ENCODE measurements at regions not wholly inside any gene's neighbourhood (a gene's known extent, or its start where the extent isn't known, plus 50 kb on each side); places are given as distances from the start of the nearest gene placed in this dataset.
"Not testable (repeated sequence)": the region's sequence is repeated elsewhere in the genome, so short reads cannot be mapped to it uniquely, and the experiment has no call there.

GRCh38 chr11:91296629-91297028, 928.0 kb upstream of the FAT3 start:
- H3K9me3 Mint-ChIP-seq = peaks cover 7% of the 10 kb centered on the region
- H3K27ac Mint-ChIP-seq = no peak overlapping the region
- no peaks in the 10 kb centered on the region for H3K36me3 Mint-ChIP-seq (ENCODE audit: low read depth)
- H3K27me3 Mint-ChIP-seq (ENCODE audit: low read depth) = no peaks in the 10 kb centered on the region
- H3K4me1 Mint-ChIP-seq (ENCODE audit: low read depth) = no peaks in the 10 kb centered on the region
- no peak for DNase-seq (ENCODE audit: low spot score)
- no peak overlapping the region for H3K4me3 Mint-ChIP-seq (ENCODE audit: low read depth)
- intact Hi-C loops (cut with micrococcal nuclease) = no loop called here

GRCh38 chr11:91295591-91295990, 929.0 kb upstream of the FAT3 start:
- no peaks in the 10 kb centered on the region for H3K27me3 Mint-ChIP-seq (ENCODE audit: low read depth)
- no peak overlapping the region for H3K27ac Mint-ChIP-seq
- peaks cover 7% of the 10 kb centered on the region for H3K9me3 Mint-ChIP-seq
- no peak overlapping the region for H3K4me3 Mint-ChIP-seq (ENCODE audit: low read depth)
- no peaks in the 10 kb centered on the region for H3K36me3 Mint-ChIP-seq (ENCODE audit: low read depth)
- intact Hi-C loops (cut with micrococcal nuclease) = no loop called here
- DNase-seq (ENCODE audit: low spot score) = no peak
- no peaks in the 10 kb centered on the region for H3K4me1 Mint-ChIP-seq (ENCODE audit: low read depth)

GRCh38 chr11:91293119-91293518, 931.5 kb upstream of the FAT3 start:
- intact Hi-C loops (cut with micrococcal nuclease) = no loop called here

DNA sequence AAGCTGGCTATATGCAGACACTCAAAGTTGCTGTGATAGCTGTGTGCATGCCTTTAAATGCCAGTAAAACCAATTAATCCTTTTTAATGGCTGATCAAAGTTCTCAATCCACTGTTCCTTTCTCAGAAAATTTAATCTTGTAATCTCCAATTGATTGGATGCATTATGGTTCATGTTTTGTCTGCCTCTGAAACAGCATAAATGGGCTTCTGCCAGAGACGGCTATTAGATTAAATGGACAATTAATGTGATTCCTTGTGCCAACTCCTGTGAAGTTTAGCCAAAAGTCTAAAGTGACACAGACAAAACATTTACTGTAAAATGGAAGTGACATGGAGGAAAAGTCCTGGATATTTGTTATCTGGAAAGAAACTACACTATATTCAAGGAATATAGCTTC, 952.5 kb upstream of the FAT3 start:
- no peak for DNase-seq (ENCODE audit: low spot score)
- intact Hi-C loops (cut with micrococcal nuclease) = no loop called here
- Mint-ChIP-seq H3K4me1 (ENCODE audit: low read depth) (no peaks in the 10 kb centered on the region), H3K27me3 (ENCODE audit: low read depth) (no peaks in the 10 kb centered on the region), H3K36me3 (ENCODE audit: low read depth) (no peaks in the 10 kb centered on the region), H3K4me3 (ENCODE audit: low read depth) (no peak overlapping the region), H3K9me3 (peaks cover 9% of the 10 kb centered on the region), H3K27ac (no peak overlapping the region)

More at GRCh38 chr11:91293119-91293518, 931.5 kb upstream of the FAT3 start:
- Mint-ChIP-seq H3K4me3 (ENCODE audit: low read depth) (no peak overlapping the region), H3K27me3 (ENCODE audit: low read depth) (no peaks in the 10 kb centered on the region), H3K9me3 (peaks cover 3% of the 10 kb centered on the region), H3K36me3 (ENCODE audit: low read depth) (no peaks in the 10 kb centered on the region), H3K4me1 (ENCODE audit: low read depth) (no peaks in the 10 kb centered on the region), H3K27ac (no peak overlapping the region)
- no peak for DNase-seq (ENCODE audit: low spot score)

DNA sequence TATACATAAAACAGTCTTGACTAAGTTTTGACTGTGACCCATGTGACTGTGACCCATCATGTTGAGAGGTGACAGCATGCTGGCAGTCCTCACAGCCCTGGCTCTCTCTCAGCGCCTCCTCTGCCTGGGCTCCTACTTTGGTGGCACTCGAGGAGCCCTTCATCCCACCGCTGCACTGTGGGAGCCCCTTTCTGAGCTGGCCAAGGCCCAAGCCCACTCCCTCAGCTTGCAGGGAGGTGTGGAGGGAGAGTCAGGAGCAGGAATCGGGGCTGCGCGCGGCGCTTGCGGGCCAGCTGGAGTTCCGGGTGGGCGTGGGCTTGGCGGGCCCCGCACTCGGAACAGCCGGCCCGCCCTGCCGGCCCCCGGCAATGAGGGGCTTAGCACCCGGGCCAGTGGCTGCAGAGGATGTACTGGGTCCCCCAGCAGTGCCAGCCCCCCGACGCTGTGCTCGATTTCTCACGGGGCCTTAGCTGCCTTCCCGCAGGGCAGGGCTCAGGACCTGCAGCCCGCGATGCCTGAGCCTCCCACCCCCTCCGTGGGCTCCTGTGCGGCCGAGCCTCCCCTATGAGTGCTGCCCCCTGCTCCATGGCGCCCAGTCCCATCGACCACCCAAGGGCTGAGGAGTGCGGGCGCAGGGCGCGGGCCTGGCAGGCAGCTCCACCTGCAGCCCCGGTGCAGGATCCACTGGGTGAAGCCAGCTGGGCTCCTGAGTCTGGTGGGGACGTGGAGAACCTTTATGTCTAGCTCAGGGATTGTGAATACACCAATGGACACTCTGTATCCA, 955.9 kb upstream of the FAT3 start:
- H3K4me3 Mint-ChIP-seq (ENCODE audit: low read depth); H3K27ac Mint-ChIP-seq; H3K36me3 Mint-ChIP-seq (ENCODE audit: low read depth); H3K27me3 Mint-ChIP-seq (ENCODE audit: low read depth); intact Hi-C loops (cut with micrococcal nuclease); DNase-seq (ENCODE audit: low spot score); H3K4me1 Mint-ChIP-seq (ENCODE audit: low read depth): not testable (repeated sequence)
- H3K9me3 Mint-ChIP-seq = peaks cover 14% of the 10 kb centered on the region

DNA sequence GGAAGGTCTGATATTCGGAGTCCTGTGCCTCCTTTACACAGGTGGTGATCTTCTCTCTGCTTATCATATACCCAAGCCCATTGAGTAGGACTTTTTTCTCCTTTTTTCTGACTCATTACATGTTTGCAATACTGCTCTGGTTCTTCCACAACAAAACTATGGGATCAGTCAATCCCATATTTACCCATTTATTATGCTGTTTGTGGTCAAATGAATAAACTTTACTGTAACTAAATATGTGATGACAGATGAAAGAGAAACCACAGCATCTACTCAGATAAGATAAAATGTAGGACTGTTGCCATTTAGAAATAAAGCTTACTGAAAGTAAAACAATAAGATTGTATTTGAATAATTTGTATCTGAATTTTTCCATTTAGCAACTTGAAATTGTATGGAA, 958.7 kb upstream of the FAT3 start:
- Mint-ChIP-seq H3K4me3 (ENCODE audit: low read depth) (no peak overlapping the region), H3K4me1 (ENCODE audit: low read depth) (no peaks in the 10 kb centered on the region), H3K27me3 (ENCODE audit: low read depth) (no peaks in the 10 kb centered on the region), H3K27ac (no peak overlapping the region), H3K36me3 (ENCODE audit: low read depth) (no peaks in the 10 kb centered on the region), H3K9me3 (peaks cover 9% of the 10 kb centered on the region)
- intact Hi-C loops (cut with micrococcal nuclease) = no loop called here
- no peak for DNase-seq (ENCODE audit: low spot score)

GRCh38 chr11:91264481-91264880, 960.1 kb upstream of the FAT3 start:
- DNase-seq (ENCODE audit: low spot score) = no peak
- no peak overlapping the region for H3K4me3 Mint-ChIP-seq (ENCODE audit: low read depth)
- intact Hi-C loops (cut with micrococcal nuclease) = no loop called here
- no peaks in the 10 kb centered on the region for H3K4me1 Mint-ChIP-seq (ENCODE audit: low read depth)
- no peak overlapping the region for H3K27ac Mint-ChIP-seq
- H3K36me3 Mint-ChIP-seq (ENCODE audit: low read depth) = no peaks in the 10 kb centered on the region
- H3K9me3 Mint-ChIP-seq = peaks cover 5% of the 10 kb centered on the region
- no peaks in the 10 kb centered on the region for H3K27me3 Mint-ChIP-seq (ENCODE audit: low read depth)

- H3K27me3 Mint-ChIP-seq (ENCODE audit: low read depth) = no peaks in the 10 kb centered on the region
- no peaks in the 10 kb centered on the region for H3K36me3 Mint-ChIP-seq (ENCODE audit: low read depth)
- no peak overlapping the region for H3K4me3 Mint-ChIP-seq (ENCODE audit: low read depth)
- no peak overlapping the region for H3K27ac Mint-ChIP-seq
- H3K4me1 Mint-ChIP-seq (ENCODE audit: low read depth) = no peaks in the 10 kb centered on the region
- intact Hi-C loops (cut with micrococcal nuclease) = no loop called here
- H3K9me3 Mint-ChIP-seq = peaks cover 5% of the 10 kb centered on the region
- no peak for DNase-seq (ENCODE audit: low spot score)
These were observed 960.9 kb upstream of the FAT3 start for GRCh38 chr11:91263496-91264365.

- intact Hi-C loops (cut with micrococcal nuclease) = no loop called here
- Mint-ChIP-seq H3K4me3 (ENCODE audit: low read depth) (no peak overlapping the region), H3K9me3 (peaks cover 5% of the 10 kb centered on the region), H3K27ac (no peak overlapping the region), H3K4me1 (ENCODE audit: low read depth) (no peaks in the 10 kb centered on the region), H3K36me3 (ENCODE audit: low read depth) (no peaks in the 10 kb centered on the region), H3K27me3 (ENCODE audit: low read depth) (no peaks in the 10 kb centered on the region)
- no peak for DNase-seq (ENCODE audit: low spot score)
These were observed 963.1 kb upstream of the FAT3 start for GRCh38 chr11:91261513-91261912.

DNA sequence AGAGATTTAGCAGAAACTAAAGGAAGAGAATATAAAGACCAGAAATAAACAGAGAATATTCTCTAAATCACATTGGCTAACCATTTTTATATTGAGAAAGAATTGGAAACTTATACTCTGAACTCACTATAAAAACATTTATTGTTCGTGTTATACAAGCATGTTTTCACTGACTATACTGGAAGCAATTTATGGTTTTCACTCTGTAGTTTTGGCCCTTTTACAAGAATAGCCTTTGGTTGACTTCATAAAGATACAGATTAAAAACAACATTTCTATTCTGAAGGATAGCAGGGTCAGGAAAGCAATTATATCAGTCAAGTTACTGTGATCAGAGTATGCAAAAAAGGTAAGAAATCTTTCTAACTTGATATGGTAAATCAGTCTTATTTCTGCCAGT, 965.7 kb upstream of the FAT3 start:
- Mint-ChIP-seq H3K27me3 (ENCODE audit: low read depth) (no peaks in the 10 kb centered on the region), H3K9me3 (peaks cover under 1% of the 10 kb centered on the region), H3K27ac (no peak overlapping the region), H3K36me3 (ENCODE audit: low read depth) (no peaks in the 10 kb centered on the region), H3K4me3 (ENCODE audit: low read depth) (no peak overlapping the region), H3K4me1 (ENCODE audit: low read depth) (no peaks in the 10 kb centered on the region)
- intact Hi-C loops (cut with micrococcal nuclease) = no loop called here
- DNase-seq (ENCODE audit: low spot score) = no peak

DNA sequence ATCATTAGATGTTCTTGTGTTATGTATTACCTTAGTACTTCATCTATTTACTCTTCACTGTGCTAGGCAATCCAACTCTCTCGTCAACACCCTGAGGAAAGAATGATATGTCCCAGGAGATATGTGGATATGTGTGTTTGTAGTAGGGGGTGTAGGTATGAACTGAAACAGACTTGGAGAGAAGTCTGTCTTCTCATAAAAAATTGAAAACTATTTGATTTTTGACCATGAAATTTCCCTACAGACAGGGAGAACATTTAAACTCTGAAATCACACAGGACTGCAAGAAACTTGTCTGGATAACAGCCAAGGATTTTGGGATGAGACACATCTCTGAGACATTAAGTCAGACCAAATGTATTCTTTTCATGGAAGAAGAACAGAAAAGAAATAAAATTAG, 967.0 kb upstream of the FAT3 start:
- Mint-ChIP-seq H3K27me3 (ENCODE audit: low read depth) (no peaks in the 10 kb centered on the region), H3K36me3 (ENCODE audit: low read depth) (no peaks in the 10 kb centered on the region), H3K27ac (no peak overlapping the region), H3K4me3 (ENCODE audit: low read depth) (no peak overlapping the region), H3K4me1 (ENCODE audit: low read depth) (no peaks in the 10 kb centered on the region), H3K9me3 (no peaks in the 10 kb centered on the region)
- intact Hi-C loops (cut with micrococcal nuclease) = no loop called here
- no peak for DNase-seq (ENCODE audit: low spot score)

GRCh38 chr11:91248199-91248807, 976.3 kb upstream of the FAT3 start:
- Mint-ChIP-seq H3K27ac (no peak overlapping the region), H3K36me3 (ENCODE audit: low read depth) (no peaks in the 10 kb centered on the region), H3K9me3 (no peaks in the 10 kb centered on the region), H3K4me1 (ENCODE audit: low read depth) (no peaks in the 10 kb centered on the region), H3K4me3 (ENCODE audit: low read depth) (no peak overlapping the region), H3K27me3 (ENCODE audit: low read depth) (no peaks in the 10 kb centered on the region)
- no peak for DNase-seq (ENCODE audit: low spot score)
- intact Hi-C loops (cut with micrococcal nuclease) = loop anchor here (2.0 kb wide), 1 partner anchor 1000 kb away; no protein-coding TSS in a partner anchor
